Hematopoietic multipotent progenitor cell treated with erythropoietin and hydrocortisone succinate and interleukin-3 and kit ligand, for 15 days (in vitro differentiated cells): ENCODE measurements at regions not wholly inside any gene's neighbourhood (a gene's known extent, or its start where the extent isn't known, plus 50 kb on each side); places are given as distances from the start of the nearest gene placed in this dataset.
"Not testable (repeated sequence)": the region's sequence is repeated elsewhere in the genome, so short reads cannot be mapped to it uniquely, and the experiment has no call there.

ENCODE experiments used
- DNase-seq: peaks from one replicate; pipeline ENCODE4 v3.0.0-alpha.2; 2015; ENCODE audit warnings: low spot score

DNA sequence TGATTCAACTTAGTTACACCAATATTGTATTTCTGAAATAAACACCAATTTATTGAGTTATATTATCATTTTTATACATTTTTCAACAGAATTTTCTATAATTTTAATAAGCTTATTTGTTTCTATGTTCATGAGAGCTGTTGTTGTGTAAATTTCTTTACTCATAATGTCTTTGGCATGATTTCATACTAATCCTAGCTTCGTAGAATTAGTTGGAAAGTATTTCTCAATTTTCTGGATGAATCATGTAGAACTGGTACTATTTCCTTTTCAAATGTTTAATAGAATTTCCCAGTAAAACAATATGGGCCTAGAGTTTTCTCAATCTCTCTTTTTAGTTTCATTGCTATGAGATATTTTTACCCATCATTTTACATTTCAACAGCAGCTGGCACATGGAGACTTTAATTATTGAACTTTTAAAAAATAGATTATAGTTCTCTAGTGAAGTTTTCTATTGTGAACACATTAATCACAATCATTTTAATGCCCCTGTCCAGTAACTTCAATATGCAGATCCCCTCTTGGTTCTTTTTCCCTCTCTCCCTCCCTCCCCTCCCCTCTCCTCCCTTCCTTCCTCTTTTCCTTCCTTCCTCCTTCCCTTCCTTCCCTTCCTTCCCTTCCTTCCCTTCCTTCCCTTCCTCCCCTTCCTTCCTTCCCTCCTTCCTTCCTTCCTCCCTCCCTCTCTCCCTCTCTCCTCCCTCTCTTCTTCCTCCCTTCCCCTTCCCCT lies 1357.1 kb downstream of the ZPLD1 start:
- no peak for DNase-seq

DNA sequence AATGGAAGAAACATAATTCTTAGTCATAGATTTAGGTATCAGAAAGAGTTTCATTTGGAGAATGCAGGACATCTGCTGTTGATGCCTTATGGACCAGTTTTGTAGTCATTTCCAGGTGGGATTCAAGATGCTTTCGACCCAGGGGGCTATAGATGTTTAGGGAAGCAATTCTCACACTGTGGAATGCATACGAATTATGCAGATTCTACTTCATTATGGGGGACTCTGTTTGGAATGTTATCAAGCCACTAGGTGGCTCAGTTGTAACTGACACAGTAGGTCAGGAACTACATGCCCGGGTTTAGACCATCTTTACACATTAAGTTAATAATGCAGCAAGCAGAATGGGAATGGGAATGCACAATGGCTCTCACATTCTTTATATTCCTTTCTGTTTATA lies 1359.8 kb downstream of the ZPLD1 start:
- DNase-seq = no peak

DNA sequence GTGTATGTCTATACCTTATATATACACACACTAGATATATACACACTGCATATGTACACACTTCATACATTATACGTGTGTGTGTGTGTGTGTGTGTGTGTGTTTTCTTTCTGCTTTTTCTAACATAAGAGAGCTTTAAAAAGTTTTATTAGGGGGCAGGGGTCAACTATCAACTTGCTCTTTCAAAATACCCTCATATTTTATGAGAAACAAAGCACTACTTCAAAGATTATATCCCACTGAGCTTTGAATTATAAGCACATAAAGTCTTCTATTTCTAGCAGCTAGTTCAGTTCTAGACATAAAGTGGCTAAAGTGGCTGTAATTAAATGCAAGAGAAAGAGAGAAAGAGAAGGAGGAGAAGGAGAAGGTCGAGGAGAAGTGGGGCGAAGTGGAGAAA lies 1361.3 kb downstream of the ZPLD1 start:
- no peak for DNase-seq

DNA sequence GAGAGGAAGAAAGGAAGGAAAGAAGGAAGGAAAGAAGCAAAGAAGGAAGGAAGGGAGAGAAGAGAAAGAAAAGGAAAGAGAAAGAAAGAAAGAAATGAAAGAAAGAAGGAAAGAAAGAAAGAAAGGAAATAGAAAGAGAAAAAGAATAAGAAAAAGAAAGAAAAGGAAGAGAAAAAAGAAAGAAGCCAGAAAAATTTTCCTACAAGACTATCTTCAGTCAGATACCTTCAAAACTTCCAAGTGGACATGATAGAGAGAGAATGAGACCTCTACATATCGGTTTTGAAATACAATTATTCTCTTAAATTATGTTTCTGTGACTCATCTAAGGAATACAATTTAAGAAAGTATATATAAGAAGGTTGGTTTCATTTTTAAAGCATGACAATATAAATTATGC lies 1369.0 kb downstream of the ZPLD1 start:
- DNase-seq = no peak

DNA sequence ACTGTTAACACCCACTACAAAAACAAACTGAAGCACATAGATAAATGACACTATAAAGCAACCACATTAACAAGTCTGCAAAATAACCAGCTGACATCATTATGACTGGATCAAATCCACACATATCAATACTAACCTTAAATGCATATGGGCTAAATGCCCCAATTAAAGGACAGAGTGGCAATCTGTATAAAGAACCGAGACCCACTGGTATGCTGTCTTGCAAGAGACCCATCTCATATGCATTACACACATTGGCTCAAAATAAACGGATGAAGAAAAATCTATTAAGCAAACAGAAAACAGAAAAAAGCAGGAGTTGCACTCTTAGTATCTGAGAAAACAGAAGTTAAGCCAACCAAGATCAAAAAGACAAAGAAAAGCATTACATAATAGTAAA lies 1375.4 kb downstream of the ZPLD1 start:
- no peak for DNase-seq

DNA sequence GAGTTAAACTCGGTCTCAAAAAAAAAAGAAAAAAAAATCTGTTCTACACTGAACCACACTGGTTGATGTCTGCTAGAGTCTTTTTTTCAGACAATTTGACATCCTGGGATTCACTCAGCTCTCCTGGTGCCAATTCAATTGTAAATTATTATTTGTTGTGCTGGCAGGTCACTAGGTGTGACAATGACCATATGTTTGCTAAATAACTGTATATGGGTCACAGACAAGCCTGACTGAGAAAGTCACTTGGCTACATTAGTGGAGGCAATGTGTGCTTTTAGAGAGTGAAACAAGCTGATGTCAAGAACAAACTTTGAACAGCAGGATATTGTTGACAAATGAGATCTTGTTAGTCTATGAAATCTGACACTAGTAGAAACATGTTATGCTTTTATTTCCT lies 1379.1 kb downstream of the ZPLD1 start:
- no peak for DNase-seq

GRCh38 chr3:103818398-103818797 lies 1383.6 kb downstream of the ZPLD1 start:
- DNase-seq = no peak

- DNase-seq = no peak
Measured at GRCh38 chr3:103818800-103819199, 1384.0 kb downstream of the ZPLD1 start.

GRCh38 chr3:103825586-103825985 lies 1390.8 kb downstream of the ZPLD1 start:
- DNase-seq = no peak

DNA sequence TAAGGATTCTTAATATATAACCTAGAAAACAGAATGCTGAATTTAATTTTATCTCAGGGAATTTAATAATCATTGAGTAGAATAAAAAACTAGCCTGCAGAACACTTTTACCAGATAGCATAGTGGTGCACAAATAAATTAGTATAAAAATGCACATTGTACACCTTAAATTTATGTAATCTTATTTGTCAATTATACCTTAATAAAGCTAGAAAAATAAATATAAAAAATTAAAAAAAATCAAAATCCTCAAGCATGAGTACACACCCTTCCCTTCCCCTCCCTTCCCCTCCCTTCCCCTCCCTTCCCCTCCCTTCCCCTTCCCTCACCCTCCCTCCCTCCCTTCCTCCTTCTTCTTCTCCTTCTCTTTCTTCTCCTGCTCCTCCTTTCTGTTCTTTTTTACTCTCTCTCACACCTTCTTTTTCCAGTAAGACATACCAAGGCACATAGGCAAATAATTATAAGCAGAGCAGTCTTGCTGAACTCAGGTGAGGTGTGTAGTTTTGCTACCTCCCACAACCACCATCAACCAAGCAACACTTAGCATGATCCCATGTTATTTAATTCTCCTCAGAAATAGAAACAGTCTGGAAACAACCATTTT lies 1395.0 kb downstream of the ZPLD1 start:
- no peak for DNase-seq

- no peak for DNase-seq
Measured at GRCh38 chr3:103847081-103848062, 1412.6 kb downstream of the ZPLD1 start.

DNA sequence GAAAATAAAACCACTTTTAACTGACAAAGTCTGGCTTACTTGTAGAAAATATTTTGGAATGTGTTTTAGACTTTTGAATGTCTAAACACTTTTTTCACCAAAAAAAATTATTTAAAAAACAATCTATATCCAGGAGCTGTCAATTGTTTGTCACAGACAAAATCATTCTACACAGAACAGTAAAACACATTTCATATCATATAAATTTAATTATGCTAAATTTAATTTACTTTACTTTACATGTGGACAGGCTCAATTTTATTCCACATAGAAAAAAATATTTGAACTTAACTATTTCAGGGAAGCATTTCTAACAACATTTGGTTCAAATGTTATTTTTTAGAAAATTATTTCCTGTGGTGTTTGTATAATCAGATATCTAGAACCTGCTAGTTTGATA lies 1417.0 kb downstream of the ZPLD1 start:
- no peak for DNase-seq

GRCh38 chr3:103862415-103862814 lies 1427.6 kb downstream of the ZPLD1 start:
- no peak for DNase-seq

DNA sequence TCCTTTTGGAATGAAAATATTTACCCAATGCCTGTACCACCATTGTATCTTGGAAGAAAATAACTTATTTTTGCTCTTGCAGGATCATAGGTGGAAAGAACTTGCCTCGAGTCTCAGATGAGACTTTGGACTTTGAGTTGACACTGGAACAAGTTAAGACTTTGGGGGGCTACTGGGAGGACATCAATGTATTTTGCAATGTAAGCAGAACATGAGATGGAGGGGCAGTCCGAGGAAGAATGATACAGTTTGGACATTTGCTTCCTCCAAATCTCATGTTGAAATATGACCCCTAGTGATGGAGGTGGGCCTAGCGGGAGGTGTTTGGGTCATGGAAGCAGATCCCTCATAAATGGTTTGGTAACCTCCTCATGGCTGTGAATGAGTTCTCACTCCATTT lies 1428.6 kb downstream of the ZPLD1 start:
- DNase-seq = no peak

DNA sequence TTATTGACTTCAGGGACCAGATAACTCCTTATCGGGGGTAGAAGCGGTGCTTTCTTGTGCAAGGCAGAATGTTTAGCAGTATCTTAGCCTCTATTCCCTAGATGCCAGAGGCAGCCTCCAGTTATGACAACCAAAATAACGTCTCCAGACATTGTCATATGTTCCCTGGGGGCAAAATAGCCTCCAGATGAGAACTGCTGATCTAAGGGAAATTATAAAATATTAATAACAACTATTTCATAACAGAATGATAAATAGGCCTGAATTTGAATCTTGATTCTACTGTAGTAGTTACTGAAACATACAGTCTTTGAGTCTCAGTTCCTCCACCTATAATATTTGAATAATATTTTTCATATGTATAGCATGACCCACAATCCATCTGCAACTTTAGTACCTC lies 1431.3 kb downstream of the ZPLD1 start:
- no peak for DNase-seq

DNA sequence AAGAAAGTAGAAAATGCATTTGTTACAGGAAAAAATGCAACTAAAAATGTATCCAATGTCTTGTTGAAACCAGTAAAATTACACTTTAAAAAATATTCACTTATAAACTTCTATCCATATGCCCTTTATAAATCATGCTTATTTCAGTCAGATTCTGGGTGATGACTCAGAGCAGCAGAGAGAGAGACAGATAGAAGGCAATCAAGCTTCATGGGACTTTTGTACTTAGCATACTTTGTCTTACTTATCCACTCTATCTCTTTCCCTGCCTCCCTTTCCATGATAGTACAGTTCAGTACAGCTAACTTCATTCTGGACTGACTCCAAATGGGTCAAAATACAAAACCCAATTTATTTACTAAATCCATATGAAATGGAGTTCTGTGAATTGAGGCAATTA lies 1438.2 kb downstream of the ZPLD1 start:
- DNase-seq = no peak

- DNase-seq = no peak
Measured at GRCh38 chr3:103873897-103874545, 1439.2 kb downstream of the ZPLD1 start.

- not testable (repeated sequence) for DNase-seq
Measured at GRCh38 chr3:103881809-103882208, 1447.0 kb downstream of the ZPLD1 start.

- DNase-seq = no peak
Measured at GRCh38 chr3:103889675-103890074, 1454.9 kb downstream of the ZPLD1 start.

GRCh38 chr3:103894162-103894822 lies 1459.5 kb downstream of the ZPLD1 start:
- no peak for DNase-seq

DNA sequence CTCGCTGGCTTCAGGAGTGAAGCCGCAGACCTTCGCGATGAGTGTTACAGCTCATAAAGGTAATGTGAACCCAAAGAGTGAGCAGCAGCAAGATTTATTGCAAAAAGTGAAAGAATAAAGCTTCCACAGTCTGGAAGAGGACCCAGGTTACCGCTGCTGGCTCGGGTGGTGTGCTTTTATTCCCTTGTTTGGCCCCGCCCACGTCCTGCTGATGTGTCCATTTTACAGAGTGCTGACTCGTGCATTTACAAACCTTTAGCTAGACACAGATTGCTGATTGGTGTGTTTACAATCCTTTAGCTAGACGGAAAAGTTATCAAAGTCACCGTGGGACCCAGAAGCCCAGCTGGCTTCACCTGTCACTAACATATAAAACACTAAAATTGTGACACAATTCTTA lies 1464.5 kb downstream of the ZPLD1 start:
- DNase-seq = no peak

DNA sequence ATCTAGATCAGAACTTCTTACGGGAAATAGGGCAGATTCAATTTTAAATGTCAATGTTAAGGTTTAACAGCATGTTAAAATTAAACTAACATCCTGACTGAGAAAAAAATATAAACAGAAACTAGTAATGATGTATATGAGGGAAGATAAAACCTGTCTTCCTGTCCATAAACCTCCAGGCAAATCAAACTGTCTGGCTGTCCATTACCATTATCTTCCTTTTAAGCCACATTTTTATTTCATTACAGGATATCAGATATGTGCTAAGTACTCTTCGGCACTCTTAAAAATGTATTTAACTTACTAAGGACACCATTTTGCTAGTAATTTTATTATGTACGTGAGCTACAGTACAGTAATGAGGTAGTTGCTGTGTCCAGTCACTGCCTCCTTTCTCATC lies 1461.7 kb upstream of the ALCAM start:
- DNase-seq = no peak
